ENCODE measurements at regions not wholly inside any gene's neighbourhood (a gene's known extent, or its start where the extent isn't known, plus 50 kb on each side); places are given as distances from the start of the nearest gene placed in this dataset.

- no peak for TF ChIP-seq POLR2A (IDR thresholded peaks at IDR 0.05)
- no peak for TF ChIP-seq CTCF (IDR thresholded peaks at IDR 0.05)
Measured at GRCh38 chr5:145220481-145220880, 614.7 kb downstream of the PRELID2 start.
